ENCODE measurements at regions not wholly inside any gene's neighbourhood (a gene's known extent, or its start where the extent isn't known, plus 50 kb on each side); places are given as distances from the start of the nearest gene placed in this dataset.

GRCh38 chr12:132435486-132436187 lies 54.3 kb upstream of the FBRSL1 start:
- no peaks in the 10 kb centered on the region for H3K36me3 ChIP-seq
- intact Hi-C loops (cut with DNase I; ENCODE audit: low total_unique reads) = no loop called here
- TF ChIP-seq, protein P1, sequence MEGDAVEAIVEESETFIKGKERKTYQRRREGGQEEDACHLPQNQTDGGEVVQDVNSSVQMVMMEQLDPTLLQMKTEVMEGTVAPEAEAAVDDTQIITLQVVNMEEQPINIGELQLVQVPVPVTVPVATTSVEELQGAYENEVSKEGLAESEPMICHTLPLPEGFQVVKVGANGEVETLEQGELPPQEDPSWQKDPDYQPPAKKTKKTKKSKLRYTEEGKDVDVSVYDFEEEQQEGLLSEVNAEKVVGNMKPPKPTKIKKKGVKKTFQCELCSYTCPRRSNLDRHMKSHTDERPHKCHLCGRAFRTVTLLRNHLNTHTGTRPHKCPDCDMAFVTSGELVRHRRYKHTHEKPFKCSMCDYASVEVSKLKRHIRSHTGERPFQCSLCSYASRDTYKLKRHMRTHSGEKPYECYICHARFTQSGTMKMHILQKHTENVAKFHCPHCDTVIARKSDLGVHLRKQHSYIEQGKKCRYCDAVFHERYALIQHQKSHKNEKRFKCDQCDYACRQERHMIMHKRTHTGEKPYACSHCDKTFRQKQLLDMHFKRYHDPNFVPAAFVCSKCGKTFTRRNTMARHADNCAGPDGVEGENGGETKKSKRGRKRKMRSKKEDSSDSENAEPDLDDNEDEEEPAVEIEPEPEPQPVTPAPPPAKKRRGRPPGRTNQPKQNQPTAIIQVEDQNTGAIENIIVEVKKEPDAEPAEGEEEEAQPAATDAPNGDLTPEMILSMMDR (IDR thresholded peaks at IDR 0.05) = no peak
- TF ChIP-seq POLR2A (IDR thresholded peaks at IDR 0.05) = no peak
- no peaks in the 10 kb centered on the region for H3K9me3 ChIP-seq
- DNase-seq = no peak
- H3K4me3 ChIP-seq = no peak overlapping the region
- H3K27me3 ChIP-seq = no peaks in the 10 kb centered on the region
- H3K4me1 ChIP-seq = no peaks in the 10 kb centered on the region
- no peak overlapping the region for H3K27ac ChIP-seq

DNA sequence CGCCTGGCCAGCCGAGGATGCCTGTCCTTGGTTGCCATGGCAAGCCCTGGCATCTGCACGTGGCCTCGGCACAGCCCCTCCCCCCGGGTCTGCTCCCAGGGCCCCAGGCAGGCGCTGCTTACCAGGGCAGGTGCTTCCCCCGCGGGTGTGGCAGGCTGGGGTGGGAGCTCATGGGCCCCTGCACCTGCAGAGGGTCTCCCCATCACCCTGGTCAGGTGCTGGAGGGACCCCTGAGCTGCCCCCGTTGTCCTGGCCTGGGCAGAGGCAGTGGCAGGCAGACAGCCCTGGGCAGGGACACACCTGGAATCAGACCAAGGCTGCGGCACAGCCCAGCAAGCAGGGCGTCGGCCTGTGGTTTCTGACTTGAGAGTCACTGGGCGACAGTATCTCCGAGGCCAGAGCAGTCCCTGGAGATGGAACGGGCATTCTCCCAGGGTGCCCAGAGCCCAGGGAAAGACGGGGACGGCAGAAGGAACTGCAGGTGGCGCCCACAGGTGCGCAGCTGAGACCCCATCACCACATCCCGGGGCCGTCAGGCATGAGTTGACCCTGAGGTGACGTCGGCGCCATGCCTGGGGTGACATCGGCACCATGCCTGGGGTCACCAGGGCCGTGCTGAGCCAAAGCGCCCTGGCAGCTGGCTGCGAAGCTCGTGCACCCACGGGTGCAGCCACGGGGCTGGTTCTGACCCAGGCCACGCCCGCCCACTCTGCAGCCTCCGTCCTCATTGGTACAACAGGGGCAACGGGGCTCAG lies 56.1 kb upstream of the FBRSL1 start:
- Histone ChIP-seq H3K36me3 (no peaks in the 10 kb centered on the region), H3K27ac (no peak overlapping the region), H3K9me3 (no peaks in the 10 kb centered on the region), H3K4me1 (peaks cover 0 to 4% of the 10 kb centered on the region in 2 donors), H3K4me3 (no peak overlapping the region), H3K27me3 (no peaks in the 10 kb centered on the region)
- intact Hi-C loops (cut with DNase I; ENCODE audit: low total_unique reads) = no loop called here
- no peak for TF ChIP-seq POLR2A (IDR thresholded peaks at IDR 0.05)
- TF ChIP-seq, protein P1 (IDR thresholded peaks at IDR 0.05) = no peak
- no peak for DNase-seq

- H3K4me3 ChIP-seq = no peak overlapping the region
- peaks cover 0 to 4% of the 10 kb centered on the region in 2 donors for H3K4me1 ChIP-seq
- H3K27me3 ChIP-seq = no peaks in the 10 kb centered on the region
- H3K27ac ChIP-seq = no peak overlapping the region
- H3K9me3 ChIP-seq = no peaks in the 10 kb centered on the region
- no peak for TF ChIP-seq POLR2A (IDR thresholded peaks at IDR 0.05)
- TF ChIP-seq, protein P1 (IDR thresholded peaks at IDR 0.05) = no peak
- DNase-seq = peak in 1 of 2 donors; percentile 47
- intact Hi-C loops (cut with DNase I; ENCODE audit: low total_unique reads) = no loop called here
- no peaks in the 10 kb centered on the region for H3K36me3 ChIP-seq
Observed at GRCh38 chr12:132432721-132433577, 57.0 kb upstream of the FBRSL1 start.

GRCh38 chr12:132432126-132432705 lies 57.7 kb upstream of the FBRSL1 start:
- Histone ChIP-seq H3K27ac (no peak overlapping the region), H3K9me3 (no peaks in the 10 kb centered on the region), H3K27me3 (no peaks in the 10 kb centered on the region), H3K4me3 (no peak overlapping the region), H3K36me3 (no peaks in the 10 kb centered on the region), H3K4me1 (peaks cover 0 to 4% of the 10 kb centered on the region in 2 donors)
- TF ChIP-seq POLR2A (IDR thresholded peaks at IDR 0.05) = no peak
- TF ChIP-seq, protein P1 (IDR thresholded peaks at IDR 0.05) = no peak
- intact Hi-C loops (cut with DNase I; ENCODE audit: low total_unique reads) = no loop called here
- no peak for DNase-seq

All from uterus (tissue), 3 donors.